Epithelial cell of proximal tubule (primary cell): ENCODE measurements at regions not wholly inside any gene's neighbourhood (a gene's known extent, or its start where the extent isn't known, plus 50 kb on each side); places are given as distances from the start of the nearest gene placed in this dataset.
A peak's percentile ranks its signal among the peaks of the same experiment; 100 is the strongest.
"Not testable (repeated sequence)": the region's sequence is repeated elsewhere in the genome, so short reads cannot be mapped to it uniquely, and the experiment has no call there.

ENCODE experiments used
- DNase-seq: peaks from one replicate; pipeline ENCODE4 v3.0.0-alpha.2; 2011; ENCODE audit warnings: low read depth
- H3K4me3 ChIP-seq: 2 replicates; pipeline ENCODE4 v1.5.1; 2011; ENCODE audit warnings: low read depth, mild to moderate bottlenecking, low read length
- CTCF ChIP-seq: conservative IDR thresholded peaks from 2 replicates; pipeline ENCODE4 v1.5.1; 2012; ENCODE audit warnings: low read depth, mild to moderate bottlenecking, low read length

- no peak overlapping the region for H3K4me3 ChIP-seq
- DNase-seq, result no peak
- TF ChIP-seq CTCF, result no peak
Observed at GRCh38 chr2:143934626-143935481, 585.1 kb downstream of the ZEB2 start.

GRCh38 chr2:143933946-143934569, 585.9 kb downstream of the ZEB2 start:
- peak; percentile 16 for DNase-seq
- H3K4me3 ChIP-seq, result no peak overlapping the region
- TF ChIP-seq CTCF, result no peak

GRCh38 chr2:143930891-143931290, 589.0 kb downstream of the ZEB2 start:
- no peak for DNase-seq
- no peak overlapping the region for H3K4me3 ChIP-seq
- TF ChIP-seq CTCF, result no peak

- no peak for TF ChIP-seq CTCF
- H3K4me3 ChIP-seq, result no peak overlapping the region
Observed at GRCh38 chr2:143928613-143929012, 591.3 kb downstream of the ZEB2 start.

GRCh38 chr2:143928184-143928583, 591.7 kb downstream of the ZEB2 start:
- TF ChIP-seq CTCF, result no peak
- no peak overlapping the region for H3K4me3 ChIP-seq
- DNase-seq, result no peak

More at GRCh38 chr2:143928613-143929012, 591.3 kb downstream of the ZEB2 start:
- DNase-seq, result no peak

- no peak for DNase-seq
- H3K4me3 ChIP-seq, result no peak overlapping the region
- no peak for TF ChIP-seq CTCF
Observed at GRCh38 chr2:143926736-143927135, 593.2 kb downstream of the ZEB2 start.

- DNase-seq, H3K4me3 ChIP-seq: not testable (repeated sequence)
Observed at GRCh38 chr2:143922261-143922830, 597.6 kb downstream of the ZEB2 start.
